Activated CD8-positive, alpha-beta memory T cell treated with anti-CD3 and anti-CD28 coated beads, Interleukin-2, amount 10 ng/mL, durations not matched to agents 7 days and 5 days (primary cell): ENCODE measurements at regions not wholly inside any gene's neighbourhood (a gene's known extent, or its start where the extent isn't known, plus 50 kb on each side); places are given as distances from the start of the nearest gene placed in this dataset.

Experiments
- ATAC-seq: fragments of 150-1000 bp; cut with Tn5 transposase; one replicate; pipeline ENCODE4 v1.10.0; 2021; ENCODE audit warnings: moderate library complexity
- CTCF ChIA-PET: fragments of 350-600 bp; sonication (Branson Sonifier 250); formaldehyde crosslinking; loops from one replicate; lab custom pipeline; 2021; ENCODE audit warnings: antibody characterized with exemption; lab: Charles Lee
- DNase-seq: peaks from one replicate; pipeline ENCODE4 v3.0.0-alpha.2; 2020
- H3K27ac Mint-ChIP-seq: one replicate; pipeline ENCODE4 v1.8.0; 2021; ENCODE audit warnings: mild to moderate bottlenecking, mixed read lengths
- H3K27me3 Mint-ChIP-seq: one replicate; pipeline ENCODE4 v1.8.0; 2021; ENCODE audit warnings: mixed read lengths
- H3K36me3 Mint-ChIP-seq: one replicate; pipeline ENCODE4 v1.8.0; 2021; ENCODE audit warnings: mild to moderate bottlenecking, mixed read lengths
- H3K4me1 Mint-ChIP-seq: one replicate; pipeline ENCODE4 v1.8.0; 2021; ENCODE audit warnings: mixed read lengths
- H3K4me3 Mint-ChIP-seq: one replicate; pipeline ENCODE4 v1.8.0; 2021; ENCODE audit warnings: mild to moderate bottlenecking, moderate library complexity, mixed read lengths
- H3K9me3 Mint-ChIP-seq: one replicate; pipeline ENCODE4 v1.8.0; 2022; ENCODE audit warnings: low read depth, mixed read lengths

- H3K27me3 Mint-ChIP-seq: no peaks in the 10 kb centered on the region
- no peak overlapping the region for H3K27ac Mint-ChIP-seq
- peaks cover 33% of the 10 kb centered on the region for H3K4me1 Mint-ChIP-seq
- no peak overlapping the region for H3K4me3 Mint-ChIP-seq
- ATAC-seq (no peak), DNase-seq (no peak)
- no peaks in the 10 kb centered on the region for H3K9me3 Mint-ChIP-seq
- H3K36me3 Mint-ChIP-seq: no peaks in the 10 kb centered on the region
- CTCF ChIA-PET: no interaction called here
Measured at GRCh38 chr2:441258-442022, 153.5 kb upstream of the ALKAL2 start.

GRCh38 chr2:440403-440740 is 152.5 kb upstream of the ALKAL2 start:
- Mint-ChIP-seq H3K4me1 (peaks cover 30% of the 10 kb centered on the region), H3K36me3 (no peaks in the 10 kb centered on the region), H3K4me3 (no peak overlapping the region), H3K9me3 (no peaks in the 10 kb centered on the region), H3K27ac (no peak overlapping the region), H3K27me3 (no peaks in the 10 kb centered on the region)
- ATAC-seq: no peak
- DNase-seq: no peak
- CTCF ChIA-PET: no interaction called here

GRCh38 chr2:439556-440402 is 151.9 kb upstream of the ALKAL2 start:
- Mint-ChIP-seq H3K27ac (no peak overlapping the region), H3K4me1 (peaks cover 27% of the 10 kb centered on the region), H3K27me3 (no peaks in the 10 kb centered on the region), H3K36me3 (no peaks in the 10 kb centered on the region), H3K9me3 (no peaks in the 10 kb centered on the region), H3K4me3 (no peak overlapping the region)
- DNase-seq (peak; percentile 31), ATAC-seq (no peak)
- CTCF ChIA-PET: no interaction called here

DNA sequence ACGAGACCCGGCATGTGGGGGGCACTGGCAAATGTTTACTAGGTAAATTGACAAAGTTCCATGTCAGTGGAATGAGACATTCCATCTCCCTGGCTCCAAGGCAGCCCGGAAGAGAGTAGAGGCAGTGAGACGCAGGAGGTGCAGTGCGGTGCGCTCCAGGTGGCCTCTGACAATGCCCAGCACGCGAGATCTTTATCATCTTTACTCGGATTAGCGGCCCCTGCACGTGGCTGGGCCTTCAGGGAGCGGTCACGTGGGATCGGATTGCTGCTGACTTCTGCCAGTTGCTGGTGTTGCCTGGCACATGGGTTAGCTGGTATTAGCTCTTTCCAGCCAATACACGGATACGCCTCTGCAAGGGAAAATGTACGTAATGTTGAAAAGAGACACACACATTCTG is 151.2 kb upstream of the ALKAL2 start:
- peak; percentile 21 for DNase-seq
- Mint-ChIP-seq H3K36me3 (no peaks in the 10 kb centered on the region), H3K4me3 (no peak overlapping the region), H3K27ac (no peak overlapping the region), H3K9me3 (no peaks in the 10 kb centered on the region), H3K27me3 (no peaks in the 10 kb centered on the region), H3K4me1 (peaks cover 29% of the 10 kb centered on the region)
- CTCF ChIA-PET: interaction anchor here (2.0 kb wide), 1 partner anchor 45 kb away, joined by 5 read pairs; no protein-coding TSS in a partner anchor
- ATAC-seq: no peak

- CTCF ChIA-PET: interaction anchor here (2.0 kb wide), 1 partner anchor 44 kb away, joined by 5 read pairs; no protein-coding TSS in a partner anchor
- ATAC-seq: peak; percentile 98
- H3K27me3 Mint-ChIP-seq: no peaks in the 10 kb centered on the region
- peaks cover 31% of the 10 kb centered on the region for H3K4me1 Mint-ChIP-seq
- no peaks in the 10 kb centered on the region for H3K36me3 Mint-ChIP-seq
- H3K9me3 Mint-ChIP-seq: no peaks in the 10 kb centered on the region
- H3K4me3 Mint-ChIP-seq: peak overlapping the region; percentile 76
- H3K27ac Mint-ChIP-seq: peak overlapping the region; percentile 78
- DNase-seq: peak; percentile 85
Measured at GRCh38 chr2:437756-438393, 150.0 kb upstream of the ALKAL2 start.

DNA sequence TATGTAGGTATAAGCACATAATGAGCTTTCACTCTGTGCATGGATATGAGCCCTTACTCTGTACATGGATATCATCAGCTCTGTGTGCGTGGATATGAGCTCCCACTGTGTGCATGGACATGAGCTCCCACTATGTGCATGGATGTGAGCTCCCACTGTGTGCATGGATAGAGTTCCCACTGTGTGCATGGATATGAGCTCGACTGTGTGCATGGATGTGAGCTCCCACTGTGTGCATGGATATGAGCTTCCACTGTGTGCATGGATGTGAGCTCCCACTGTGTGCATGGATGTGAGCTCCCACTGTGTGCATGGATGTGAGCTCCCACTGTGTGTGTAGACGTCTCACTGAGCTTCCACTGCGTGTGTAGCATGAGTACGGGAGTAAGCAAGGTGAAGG is 149.3 kb upstream of the ALKAL2 start:
- no peaks in the 10 kb centered on the region for H3K27me3 Mint-ChIP-seq
- H3K36me3 Mint-ChIP-seq: no peaks in the 10 kb centered on the region
- H3K4me1 Mint-ChIP-seq: peaks cover 31% of the 10 kb centered on the region
- ATAC-seq: no peak
- DNase-seq: no peak
- H3K4me3 Mint-ChIP-seq: peak overlapping the region; percentile 76
- H3K27ac Mint-ChIP-seq: no peak overlapping the region
- CTCF ChIA-PET: interaction anchor here (2.0 kb wide), 1 partner anchor 44 kb away, joined by 5 read pairs; no protein-coding TSS in a partner anchor
- no peaks in the 10 kb centered on the region for H3K9me3 Mint-ChIP-seq

DNA sequence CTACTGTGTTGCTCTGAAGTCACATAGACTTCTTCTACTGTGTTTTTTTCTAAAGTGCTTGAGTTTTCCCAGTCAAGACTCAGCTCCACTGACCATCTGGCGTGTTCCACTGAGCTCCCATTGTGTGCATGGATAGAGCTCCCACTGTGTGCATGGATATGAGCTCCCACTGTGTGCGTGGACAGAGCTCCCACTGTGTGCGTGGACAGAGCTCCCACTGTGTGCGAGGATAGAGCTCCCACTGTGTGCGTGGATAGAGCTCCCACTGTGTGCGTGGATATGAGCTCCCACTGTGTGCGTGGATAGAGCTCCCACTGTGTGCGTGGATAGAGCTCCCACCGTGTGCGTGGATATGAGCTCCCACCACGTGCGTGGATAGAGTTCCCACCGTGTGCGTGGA is 148.3 kb upstream of the ALKAL2 start:
- ATAC-seq (no peak), DNase-seq (no peak)
- CTCF ChIA-PET: interaction anchor here (0.8 to 1.6 kb wide), 2 partner anchors 11 to 147 kb away, joined by 3 read pairs; no protein-coding TSS in a partner anchor
- Mint-ChIP-seq H3K4me3 (no peak overlapping the region), H3K27me3 (no peaks in the 10 kb centered on the region), H3K36me3 (no peaks in the 10 kb centered on the region), H3K9me3 (no peaks in the 10 kb centered on the region), H3K27ac (no peak overlapping the region), H3K4me1 (peaks cover 24% of the 10 kb centered on the region)

DNA sequence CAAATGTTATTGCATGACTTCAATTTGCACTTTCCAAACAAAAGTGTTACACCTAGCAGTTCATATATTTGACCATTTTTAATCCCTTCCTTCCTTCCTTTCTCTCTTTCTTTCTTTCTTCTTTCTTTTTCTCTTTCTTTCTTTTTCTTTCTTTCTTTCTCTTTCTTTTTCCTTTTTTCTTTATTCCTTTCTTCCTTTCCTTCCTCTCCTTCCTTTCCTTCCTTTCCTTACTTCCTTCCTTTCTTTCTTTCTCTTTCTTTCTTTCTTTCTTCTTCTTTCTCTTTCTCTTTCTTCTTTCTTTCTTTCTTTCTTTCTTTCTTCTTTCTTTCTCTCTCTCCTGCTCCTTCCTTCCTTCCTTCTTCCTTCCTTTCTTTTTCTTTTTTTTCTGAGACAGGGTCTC is 146.7 kb upstream of the ALKAL2 start:
- CTCF ChIA-PET: no interaction called here
- Mint-ChIP-seq H3K27me3 (no peaks in the 10 kb centered on the region), H3K4me1 (peaks cover 31% of the 10 kb centered on the region), H3K27ac (no peak overlapping the region), H3K4me3 (no peak overlapping the region), H3K36me3 (no peaks in the 10 kb centered on the region), H3K9me3 (no peaks in the 10 kb centered on the region)
- no peak for ATAC-seq
- no peak for DNase-seq

GRCh38 chr2:433216-433615 is 145.3 kb upstream of the ALKAL2 start:
- H3K27me3 Mint-ChIP-seq: no peaks in the 10 kb centered on the region
- peaks cover 35% of the 10 kb centered on the region for H3K4me1 Mint-ChIP-seq
- H3K36me3 Mint-ChIP-seq: no peaks in the 10 kb centered on the region
- no peak overlapping the region for H3K4me3 Mint-ChIP-seq
- ATAC-seq (no peak), DNase-seq (no peak)
- H3K9me3 Mint-ChIP-seq: no peaks in the 10 kb centered on the region
- no peak overlapping the region for H3K27ac Mint-ChIP-seq
- CTCF ChIA-PET: no interaction called here

- ATAC-seq: peak; percentile 54
- no peak for DNase-seq
- Mint-ChIP-seq H3K27me3 (no peaks in the 10 kb centered on the region), H3K4me3 (peak overlapping the region; percentile 66), H3K9me3 (no peaks in the 10 kb centered on the region), H3K4me1 (peaks cover 24% of the 10 kb centered on the region), H3K27ac (peak overlapping the region; percentile 85), H3K36me3 (no peaks in the 10 kb centered on the region)
- CTCF ChIA-PET: interaction anchor here (1.2 kb wide), 1 partner anchor 40 kb away, joined by 3 read pairs; no protein-coding TSS in a partner anchor
Measured at GRCh38 chr2:430291-431040, 142.6 kb upstream of the ALKAL2 start.

DNA sequence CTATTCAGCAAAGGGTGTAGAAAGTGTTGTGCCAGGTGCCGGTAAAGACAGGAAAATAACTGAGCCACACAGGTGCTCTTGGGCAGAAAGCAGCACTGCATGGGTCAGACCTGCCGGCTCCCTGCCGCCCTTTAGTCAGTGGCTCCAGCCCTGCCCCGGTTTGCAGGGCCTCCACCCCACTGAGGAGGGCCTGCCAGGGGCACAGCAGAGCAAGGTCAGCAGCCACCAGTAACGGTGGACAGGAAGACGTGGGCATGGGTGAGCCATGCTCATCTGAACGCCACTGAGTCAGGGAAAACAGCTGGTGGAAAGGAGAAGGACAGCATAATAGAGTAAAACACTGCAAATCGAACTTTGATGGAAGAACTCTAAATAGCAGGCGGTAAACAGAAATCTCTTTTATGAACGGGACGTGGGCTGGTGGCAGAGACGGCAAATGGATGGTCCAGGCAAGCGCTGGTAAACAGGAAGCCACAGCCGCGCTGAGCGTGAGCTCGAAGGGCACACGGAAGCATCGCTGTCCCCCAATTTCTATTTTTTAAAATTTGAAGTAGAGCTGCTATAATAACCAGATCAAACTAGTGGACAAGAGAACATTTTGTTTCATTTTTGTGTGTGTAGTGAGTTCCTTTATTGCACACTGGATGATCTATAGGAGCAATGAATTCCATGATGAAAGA is 141.8 kb upstream of the ALKAL2 start:
- H3K4me3 Mint-ChIP-seq: peak overlapping the region; percentile 66
- DNase-seq: peak; percentile 51
- H3K4me1 Mint-ChIP-seq: peaks cover 24% of the 10 kb centered on the region
- peak; percentile 87 for ATAC-seq
- H3K9me3 Mint-ChIP-seq: no peaks in the 10 kb centered on the region
- H3K36me3 Mint-ChIP-seq: no peaks in the 10 kb centered on the region
- CTCF ChIA-PET: interaction anchor here (1.2 kb wide), 1 partner anchor 40 kb away, joined by 3 read pairs; no protein-coding TSS in a partner anchor
- peak overlapping the region; percentile 85 for H3K27ac Mint-ChIP-seq
- no peaks in the 10 kb centered on the region for H3K27me3 Mint-ChIP-seq

- no peak overlapping the region for H3K4me3 Mint-ChIP-seq
- peaks cover 23% of the 10 kb centered on the region for H3K4me1 Mint-ChIP-seq
- ATAC-seq (no peak), DNase-seq (no peak)
- no peaks in the 10 kb centered on the region for H3K36me3 Mint-ChIP-seq
- H3K27ac Mint-ChIP-seq: peak overlapping the region; percentile 85
- CTCF ChIA-PET: no interaction called here
- H3K27me3 Mint-ChIP-seq: no peaks in the 10 kb centered on the region
- H3K9me3 Mint-ChIP-seq: no peaks in the 10 kb centered on the region
Measured at GRCh38 chr2:429142-429541, 141.3 kb upstream of the ALKAL2 start.
